ENCODE measurements at regions not wholly inside any gene's neighbourhood (a gene's known extent, or its start where the extent isn't known, plus 50 kb on each side); places are given as distances from the start of the nearest gene placed in this dataset.

GRCh38 chr9:106779796-106780195 lies 83.2 kb upstream of the ZNF462 start (continued):
- no peak for TF ChIP-seq CTCF (IDR thresholded peaks at IDR 0.05; ENCODE audit: control extremely low read depth in 1 of 3, insufficient read depth in 1 of 3, low read depth in 1 of 3, low read length in 3 of 3)
- no peak for TF ChIP-seq CHD1 (IDR thresholded peaks at IDR 0.05; ENCODE audit: low read depth, low read length)
- no peak for TF ChIP-seq RNF2 (IDR thresholded peaks at IDR 0.05; ENCODE audit: borderline replicate concordance, low read depth, low read length, missing control alignments, poor library complexity, severe bottlenecking)

Data from H1 (cell line).